K562 (cell line): ENCODE measurements at regions not wholly inside any gene's neighbourhood (a gene's known extent, or its start where the extent isn't known, plus 50 kb on each side); places are given as distances from the start of the nearest gene placed in this dataset.

Experiments used
- KDM4B ChIP-seq, 2 experiments: fragments of 450-650 bp in 1 of 2; sonication (generic) in 1 of 2; IDR thresholded peaks; 2 replicates each; pipeline ENCODE4 v1.6.1; 2016 to 2017; ENCODE audit warnings: borderline replicate concordance in 2 of 2, antibody characterized with exemption in 1 of 2, low read depth in 1 of 2, mild to moderate bottlenecking in 1 of 2
- NFIX ChIP-seq: fragments of 250-450 bp; sonication (Bioruptor Pico); IDR thresholded peaks from 2 replicates; pipeline ENCODE4 v1.4.0; 2020; ENCODE audit warnings: low read depth, mild to moderate bottlenecking, moderate library complexity
- NUFIP1 ChIP-seq: fragments of 450-650 bp; IDR thresholded peaks from 2 replicates; pipeline ENCODE4 v1.6.1; 2018; ENCODE audit not compliant: partially characterized antibody
- POLR2AphosphoS5 ChIP-seq: IDR thresholded peaks from 2 replicates; pipeline ENCODE4 v1.6.1; 2011; ENCODE audit warnings: mild to moderate bottlenecking, low read depth, low read length, moderate library complexity; ENCODE audit not compliant: control insufficient read depth, insufficient read depth
- REST ChIP-seq, 2 experiments: fragments of 450-650 bp; formaldehyde crosslinking in 1 of 2; IDR thresholded peaks; 2 replicates each; pipeline versions ENCODE4 v1.4.0 to v1.6.1; 2014 to 2020; ENCODE audit warnings: mild to moderate bottlenecking in 2 of 2, borderline replicate concordance in 1 of 2, low read depth in 1 of 2
- SMARCB1 ChIP-seq: IDR thresholded peaks from 2 replicates; pipeline ENCODE4 v1.6.1; 2011; ENCODE audit warnings: improper control_type of control experiment, low read depth; ENCODE audit not compliant: insufficient read length
- SP1 ChIP-seq: sonication (generic); formaldehyde crosslinking; IDR thresholded peaks from 2 replicates; pipeline ENCODE4 v1.8.1; 2022; ENCODE audit warnings: mild to moderate bottlenecking, missing genetic modification reagents
- SRSF9 ChIP-seq: fragments of 200-400 bp; formaldehyde crosslinking; IDR thresholded peaks from 2 replicates; pipeline ENCODE4 v1.6.1; 2017; ENCODE audit warnings: low read depth, low read length, borderline replicate concordance
- TEAD4 ChIP-seq, 2 experiments: sonication (generic) in 1 of 2; formaldehyde crosslinking in 1 of 2; IDR thresholded peaks; 2 replicates each; pipeline versions ENCODE4 v1.6.1 to v1.8.0; 2012 to 2022; ENCODE audit warnings: borderline replicate concordance in 1 of 2, inconsistent platforms in 1 of 2, low read length in 1 of 2, mild to moderate bottlenecking in 1 of 2, missing genetic modification reagents in 1 of 2
- ZC3H4 ChIP-seq: sonication (generic); formaldehyde crosslinking; IDR thresholded peaks from 2 replicates; pipeline ENCODE4 v1.9.0; 2021; ENCODE audit warnings: missing genetic modification reagents, borderline replicate concordance
- TF ChIP-seq, protein P1 (sequence below), 3 experiments: IDR thresholded peaks in 2 of 3; conservative IDR thresholded peaks in 1 of 3; 2 replicates each; pipeline ENCODE4 v1.5.1; 2011 to 2012; ENCODE audit warnings: low read length in 3 of 3, mild to moderate bottlenecking in 3 of 3, control low read depth in 2 of 3, improper control_type of control experiment in 1 of 3, inconsistent platforms in 1 of 3, low read depth in 1 of 3, mixed read lengths in 1 of 3, moderate library complexity in 1 of 3; ENCODE audit not compliant: insufficient read depth in 2 of 3

- no peak for TF ChIP-seq KDM4B (IDR thresholded peaks at IDR 0.05; ENCODE audit: borderline replicate concordance in 2 of 2, low read depth in 1 of 2)
- no peak for TF ChIP-seq NUFIP1
- TF ChIP-seq, protein P1, sequence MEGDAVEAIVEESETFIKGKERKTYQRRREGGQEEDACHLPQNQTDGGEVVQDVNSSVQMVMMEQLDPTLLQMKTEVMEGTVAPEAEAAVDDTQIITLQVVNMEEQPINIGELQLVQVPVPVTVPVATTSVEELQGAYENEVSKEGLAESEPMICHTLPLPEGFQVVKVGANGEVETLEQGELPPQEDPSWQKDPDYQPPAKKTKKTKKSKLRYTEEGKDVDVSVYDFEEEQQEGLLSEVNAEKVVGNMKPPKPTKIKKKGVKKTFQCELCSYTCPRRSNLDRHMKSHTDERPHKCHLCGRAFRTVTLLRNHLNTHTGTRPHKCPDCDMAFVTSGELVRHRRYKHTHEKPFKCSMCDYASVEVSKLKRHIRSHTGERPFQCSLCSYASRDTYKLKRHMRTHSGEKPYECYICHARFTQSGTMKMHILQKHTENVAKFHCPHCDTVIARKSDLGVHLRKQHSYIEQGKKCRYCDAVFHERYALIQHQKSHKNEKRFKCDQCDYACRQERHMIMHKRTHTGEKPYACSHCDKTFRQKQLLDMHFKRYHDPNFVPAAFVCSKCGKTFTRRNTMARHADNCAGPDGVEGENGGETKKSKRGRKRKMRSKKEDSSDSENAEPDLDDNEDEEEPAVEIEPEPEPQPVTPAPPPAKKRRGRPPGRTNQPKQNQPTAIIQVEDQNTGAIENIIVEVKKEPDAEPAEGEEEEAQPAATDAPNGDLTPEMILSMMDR (IDR thresholded peaks at IDR 0.05 in 2 of 3, conservative IDR thresholded peaks at IDR 0.05 in 1 of 3; ENCODE audit: insufficient read depth in 2 of 3, low read depth in 1 of 3, low read length in 3 of 3) = no peak
- no peak for TF ChIP-seq SP1 (CRISPR knock-in tag)
- no peak for TF ChIP-seq NFIX (CRISPR knock-in tag)
- TF ChIP-seq SMARCB1 = no peak
- TF ChIP-seq ZC3H4 (CRISPR knock-in tag) = no peak
- no peak for TF ChIP-seq TEAD4 (IDR thresholded peaks at IDR 0.05; ENCODE audit: low read length)
- no peak for TF ChIP-seq TEAD4 (CRISPR knock-in tag; IDR thresholded peaks at IDR 0.05; ENCODE audit: borderline replicate concordance)
- TF ChIP-seq POLR2AphosphoS5 = no peak
- no peak for TF ChIP-seq REST (IDR thresholded peaks at IDR 0.05; ENCODE audit: borderline replicate concordance)
- TF ChIP-seq REST (CRISPR knock-in tag; IDR thresholded peaks at IDR 0.05; ENCODE audit: low read depth) = no peak
- TF ChIP-seq SRSF9 = no peak
Measured at GRCh38 chr5:167812871-167813270, 478.6 kb upstream of the WWC1 start.
